ENCODE measurements at regions not wholly inside any gene's neighbourhood (a gene's known extent, or its start where the extent isn't known, plus 50 kb on each side); places are given as distances from the start of the nearest gene placed in this dataset.

- no peak for DNase-seq
Measured at GRCh38 chr18:54532962-54533361, 58.1 kb upstream of the DYNAP start.

All from stimulated activated CD8-positive, alpha-beta memory T cell treated with anti-CD3 and anti-CD28 coated beads, Interleukin-4, amount 100 ng/mL, for 48 hours (primary cell).